IMR-90 (cell line): ENCODE measurements at regions not wholly inside any gene's neighbourhood (a gene's known extent, or its start where the extent isn't known, plus 50 kb on each side); places are given as distances from the start of the nearest gene placed in this dataset.

Experiments used
- ATAC-seq: fragments of 200-7000 bp; cut with Tn5 transposase; 2 replicates; pipeline ENCODE4 v1.9.1; 2020; ENCODE audit warnings: low read depth, mild to moderate bottlenecking, moderate library complexity
- BruUV-seq: library from RNA; stranded (reverse); fragments of 400-500 nt; replicated peaks from 2 replicates; lab custom pipeline; 2021; lab: Mats Ljungman, UMichigan
- CTCF ChIA-PET: fragments of 300-600 bp; formaldehyde crosslinking; extraction: SDS; loops from one replicate; lab custom pipeline; 2021; ENCODE audit warnings: antibody characterized with exemption; lab: Yijun Ruan, JAX
- POLR2A ChIA-PET: fragments of 300-600 bp; sonication (Branson Sonifier 250); formaldehyde crosslinking; loops from one replicate; lab custom pipeline; 2022; ENCODE audit warnings: antibody characterized with exemption; ENCODE audit not compliant: unreplicated experiment; lab: Charles Lee
- DNase-seq: peaks from one replicate; pipeline ENCODE4 v3.0.0; 2013
- H2AFZ ChIP-seq: replicated peaks from 2 replicates; pipeline ENCODE3; 2013; ENCODE audit warnings: low read length, mild to moderate bottlenecking; ENCODE audit not compliant: poor library complexity
- H2AK5ac ChIP-seq: 2 replicates; pipeline ENCODE4 v1.6.1; 2013; ENCODE audit warnings: low read depth, low read length, inconsistent platforms
- H2AK9ac ChIP-seq: replicated peaks from 2 replicates; pipeline ENCODE3; 2013; ENCODE audit warnings: mild to moderate bottlenecking, low read depth, low read length, moderate library complexity; ENCODE audit not compliant: poor library complexity
- H2BK120ac ChIP-seq: 2 replicates; pipeline ENCODE4 v1.6.1; 2013; ENCODE audit warnings: low read depth, low read length, inconsistent platforms
- H2BK15ac ChIP-seq: 3 replicates; pipeline ENCODE4 v1.6.1; 2013; ENCODE audit warnings: low read depth, low read length, inconsistent platforms
- H2BK20ac ChIP-seq: 2 replicates; pipeline ENCODE4 v1.6.1; 2013; ENCODE audit warnings: low read depth, mild to moderate bottlenecking, inconsistent platforms, low read length, moderate library complexity
- H2BK5ac ChIP-seq: 2 replicates; pipeline ENCODE4 v1.6.1; 2013; ENCODE audit warnings: mild to moderate bottlenecking, low read depth, low read length, inconsistent platforms; ENCODE audit not compliant: poor library complexity, severe bottlenecking
- H3K14ac ChIP-seq: replicated peaks from 2 replicates; pipeline ENCODE4 v1.6.1; 2013; ENCODE audit warnings: low read depth, low read length, inconsistent platforms
- H3K18ac ChIP-seq: 2 replicates; pipeline ENCODE4 v1.6.1; 2013; ENCODE audit warnings: low read depth, low read length, control low read depth
- H3K23ac ChIP-seq: 2 replicates; pipeline ENCODE4 v1.6.1; 2013; ENCODE audit warnings: low read depth, low read length, inconsistent platforms
- H3K27ac ChIP-seq: 2 replicates; pipeline ENCODE4 v1.5.1; 2013; ENCODE audit warnings: mild to moderate bottlenecking, control low read depth, low read length; ENCODE audit not compliant: insufficient read depth
- H3K27me3 ChIP-seq: 2 replicates; pipeline ENCODE4 v1.6.1; 2013; ENCODE audit warnings: low read length; ENCODE audit not compliant: control insufficient read depth, insufficient read depth
- H3K36me3 ChIP-seq: 2 replicates; pipeline ENCODE4 v1.6.1; 2013; ENCODE audit warnings: low read length, mixed read lengths; ENCODE audit not compliant: control insufficient read depth, insufficient read depth
- H3K4ac ChIP-seq: 2 replicates; pipeline ENCODE4 v1.6.1; 2013; ENCODE audit warnings: low read depth, low read length, inconsistent platforms
- H3K4me1 ChIP-seq: 2 replicates; pipeline ENCODE4 v1.6.1; 2013; ENCODE audit warnings: low read length, mixed read lengths; ENCODE audit not compliant: control insufficient read depth, insufficient read depth
- H3K4me2 ChIP-seq: 2 replicates; pipeline ENCODE4 v1.6.1; 2013; ENCODE audit warnings: low read depth, mild to moderate bottlenecking, control low read depth, low read length, moderate library complexity
- H3K4me3 ChIP-seq: 2 replicates; pipeline ENCODE4 v1.5.1; 2013; ENCODE audit warnings: low read depth, mild to moderate bottlenecking, control low read depth, low read length, moderate library complexity; ENCODE audit not compliant: insufficient read depth
- H3K56ac ChIP-seq: 2 replicates; pipeline ENCODE4 v1.6.1; 2013; ENCODE audit warnings: low read length, inconsistent platforms; ENCODE audit not compliant: insufficient read depth; ENCODE audit errors: extremely low read depth
- H3K79me1 ChIP-seq, 2 experiments: 2 replicates each; pipeline ENCODE4 v1.6.1; 2013; ENCODE audit warnings: low read length in 2 of 2, inconsistent platforms in 1 of 2, low read depth in 1 of 2
- H3K9ac ChIP-seq: 2 replicates; pipeline ENCODE4 v1.6.1; 2013; ENCODE audit warnings: low read depth, low read length, control low read depth
- H3K9me1 ChIP-seq: 2 replicates; pipeline ENCODE4 v1.6.1; 2013; ENCODE audit warnings: low read length, inconsistent platforms; ENCODE audit not compliant: insufficient read depth
- H3K9me3 ChIP-seq: 2 replicates; pipeline ENCODE4 v1.6.1; 2013; ENCODE audit warnings: low read length; ENCODE audit not compliant: control insufficient read depth, insufficient read depth
- H4K20me1 ChIP-seq: 2 replicates; pipeline ENCODE4 v1.6.1; 2013; ENCODE audit warnings: low read length, inconsistent platforms; ENCODE audit not compliant: insufficient read depth
- H4K5ac ChIP-seq: 2 replicates; pipeline ENCODE4 v1.6.1; 2013; ENCODE audit warnings: mild to moderate bottlenecking, low read depth, low read length, control low read depth
- H4K8ac ChIP-seq, 2 experiments: 2 replicates each; pipeline ENCODE4 v1.6.1; 2013; ENCODE audit warnings: low read depth in 2 of 2, low read length in 2 of 2, control low read depth in 1 of 2, inconsistent platforms in 1 of 2
- H4K91ac ChIP-seq: 2 replicates; pipeline ENCODE4 v1.6.1; 2013; ENCODE audit warnings: low read depth, low read length, inconsistent platforms; ENCODE audit not compliant: insufficient read depth
- CEBPB ChIP-seq: IDR thresholded peaks from 2 replicates; pipeline ENCODE4 v1.6.1; 2012; ENCODE audit warnings: low read depth, low read length, improper control_type of control experiment
- FOS ChIP-seq: fragments of 150-350 bp; IDR thresholded peaks from 2 replicates; pipeline ENCODE4 v1.6.1; 2016; ENCODE audit warnings: low read depth, low read length
- NFE2L2 ChIP-seq: fragments of 150-350 bp; IDR thresholded peaks from 2 replicates; pipeline ENCODE4 v1.6.1; 2016; ENCODE audit warnings: low read depth, mild to moderate bottlenecking, low read length
- RFX5 ChIP-seq: IDR thresholded peaks from 2 replicates; pipeline ENCODE4 v1.8.0; 2012; ENCODE audit warnings: low read depth, mild to moderate bottlenecking, low read length, moderate library complexity
- WGBS, 2 experiments: methylation state at CpG; one replicate each; pipeline versions ENCODE4 v1.1.5 to v1.1.7; 2013; ENCODE audit warnings: missing lambda C conversion rate in 2 of 2; ENCODE audit not compliant: insufficient read length in 1 of 2; ENCODE audit errors: extremely low coverage in 2 of 2; 5-methylcytosine and 5-hydroxymethylcytosine counted together
- dilution Hi-C: fragments of 300-500 bp; cut with HindIII; formaldehyde crosslinking; loops from one replicate; pipeline ENCODE4 v1.14.3; 2018; ENCODE audit warnings: low sequenced_read_pairs; ENCODE audit not compliant: unreplicated experiment
- in situ Hi-C: fragments of 300-500 bp; cut with MboI; formaldehyde crosslinking; loops from 3 replicates; pipeline ENCODE4 v1.14.3; 2019; ENCODE audit warnings: low sequenced_read_pairs, inconsistent platforms, mixed read lengths
- intact Hi-C: fragments of 100-400 bp; cut with micrococcal nuclease; formaldehyde crosslinking; loops from 2 replicates; pipeline ENCODE4 v1.10.0; 2022
- TF ChIP-seq, protein P1 (sequence below): fragments of 150-350 bp; IDR thresholded peaks from 2 replicates; pipeline ENCODE4 v1.6.1; 2017; ENCODE audit warnings: mild to moderate bottlenecking, antibody characterized with exemption, low read length, low read depth

DNA sequence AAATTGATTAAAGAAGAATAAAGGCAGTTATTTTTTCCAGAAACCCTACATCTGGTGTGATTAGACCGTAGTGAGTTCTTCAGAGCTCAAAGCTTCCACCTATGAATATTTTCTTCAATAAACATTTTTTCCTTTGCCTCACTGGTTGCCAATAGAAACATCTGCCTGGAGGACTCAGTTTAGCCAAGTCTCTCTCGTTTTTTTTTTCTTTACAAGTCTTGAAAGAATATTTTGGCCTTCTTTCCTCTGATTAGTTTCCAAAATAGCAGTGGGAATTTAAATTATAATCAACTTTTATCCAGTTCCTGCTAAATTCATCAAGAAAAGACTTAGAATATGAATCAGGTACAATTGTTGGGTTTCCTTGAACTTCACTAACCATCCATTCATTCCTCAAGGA, 897.5 kb downstream of the TLE1 start:
- no peaks in the 10 kb centered on the region for H4K20me1 ChIP-seq
- H3K27ac ChIP-seq = no peak overlapping the region
- no peak overlapping the region for H3K18ac ChIP-seq
- DNase-seq = no peak
- no peaks in the 10 kb centered on the region for H3K27me3 ChIP-seq
- no peak overlapping the region for H3K23ac ChIP-seq
- no peak overlapping the region for H3K14ac ChIP-seq
- no peak overlapping the region for H2AK9ac ChIP-seq
- no peaks in the 10 kb centered on the region for H3K9me1 ChIP-seq
- H3K4me1 ChIP-seq = no peaks in the 10 kb centered on the region
- H2AFZ ChIP-seq = no peak overlapping the region
- H3K4ac ChIP-seq = no peak overlapping the region
- BruUV-seq = no TSS peak
- H3K4me2 ChIP-seq = no peak overlapping the region
- no peaks in the 10 kb centered on the region for H3K36me3 ChIP-seq
- ATAC-seq = no peak
- dilution Hi-C loops = no loop called here
- no peak overlapping the region for H4K91ac ChIP-seq
- H2BK20ac ChIP-seq = no peak overlapping the region
- no peak overlapping the region for H3K56ac ChIP-seq
- H4K5ac ChIP-seq = no peak overlapping the region
- H2BK120ac ChIP-seq = no peak overlapping the region
- in situ Hi-C loops = no loop called here
- intact Hi-C loops = no loop called here
- TF ChIP-seq, protein P1, sequence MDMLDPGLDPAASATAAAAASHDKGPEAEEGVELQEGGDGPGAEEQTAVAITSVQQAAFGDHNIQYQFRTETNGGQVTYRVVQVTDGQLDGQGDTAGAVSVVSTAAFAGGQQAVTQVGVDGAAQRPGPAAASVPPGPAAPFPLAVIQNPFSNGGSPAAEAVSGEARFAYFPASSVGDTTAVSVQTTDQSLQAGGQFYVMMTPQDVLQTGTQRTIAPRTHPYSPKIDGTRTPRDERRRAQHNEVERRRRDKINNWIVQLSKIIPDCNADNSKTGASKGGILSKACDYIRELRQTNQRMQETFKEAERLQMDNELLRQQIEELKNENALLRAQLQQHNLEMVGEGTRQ = no peak
- TF ChIP-seq CEBPB = no peak
- TF ChIP-seq NFE2L2 = no peak
- no peak for TF ChIP-seq RFX5
- TF ChIP-seq FOS = no peak
- POLR2A ChIA-PET = no interaction called here
- H2AK5ac ChIP-seq = no peak overlapping the region
- no peak overlapping the region for H3K4me3 ChIP-seq
- CTCF ChIA-PET = no interaction called here
- H4K8ac ChIP-seq = no peak overlapping the region
- no peak overlapping the region for H2BK15ac ChIP-seq
- no CpG with 5 or more reads among the region's 2 CpGs for WGBS, 2 experiments
- no peaks in the 10 kb centered on the region; the same call in 1 of the 2 replicates for H3K9me3 ChIP-seq
- H3K79me1 ChIP-seq = no peaks in the 10 kb centered on the region
- no peak overlapping the region for H2BK5ac ChIP-seq
- no peak overlapping the region for H3K9ac ChIP-seq
